ENCODE measurements at regions not wholly inside any gene's neighbourhood (a gene's known extent, or its start where the extent isn't known, plus 50 kb on each side); places are given as distances from the start of the nearest gene placed in this dataset.

GRCh38 chr2:216300906-216301305, 71.4 kb downstream of the MARCHF4 start:
- TF ChIP-seq RFX5 (IDR thresholded peaks at IDR 0.05) (no peak), CTCF (IDR thresholded peaks at IDR 0.05) (no peak), POLR2A (IDR thresholded peaks at IDR 0.05; ENCODE audit: low read length) (no peak), REST (IDR thresholded peaks at IDR 0.05) (no peak), EP300 (IDR thresholded peaks at IDR 0.05) (no peak), MAX (IDR thresholded peaks at IDR 0.05) (no peak), RCOR1 (IDR thresholded peaks at IDR 0.05; ENCODE audit: low read depth, low read length) (no peak), RAD21 (conservative IDR thresholded peaks at IDR 0.05 in 1 of 2, IDR thresholded peaks at IDR 0.05 in 1 of 2) (no peak), RARB (CRISPR knock-in tag; IDR thresholded peaks at IDR 0.05) (no peak), USF2 (IDR thresholded peaks at IDR 0.05) (no peak), ELK1 (IDR thresholded peaks at IDR 0.05; ENCODE audit: low read depth, low read length) (no peak), JUN (IDR thresholded peaks at IDR 0.05) (no peak), MAZ (IDR thresholded peaks at IDR 0.05; ENCODE audit: borderline replicate concordance, low read depth, low read length) (no peak), HES2 (IDR thresholded peaks at IDR 0.05) (no peak)
